ENCODE measurements at regions not wholly inside any gene's neighbourhood (a gene's known extent, or its start where the extent isn't known, plus 50 kb on each side); places are given as distances from the start of the nearest gene placed in this dataset.

DNA sequence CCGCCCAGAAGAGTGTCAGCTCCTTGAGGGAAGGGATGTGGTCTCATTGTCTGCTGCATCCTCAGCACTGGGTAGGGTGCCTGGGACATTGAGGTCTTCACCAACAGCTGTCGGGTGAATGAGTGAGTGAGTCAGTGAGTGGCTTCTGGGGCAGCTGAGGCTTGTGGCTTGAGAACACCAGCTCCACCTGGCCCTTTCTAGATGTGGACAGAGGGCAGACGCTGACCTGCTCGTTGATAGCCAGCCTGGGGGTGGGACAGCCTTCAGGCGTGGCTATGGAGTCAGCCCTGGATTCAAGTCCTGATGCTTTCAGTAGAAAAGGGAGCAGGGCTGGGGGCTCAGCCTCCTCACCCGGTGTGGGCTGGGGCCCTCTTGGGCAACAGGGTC, 215.1 kb downstream of the C9orf50 start:
- TF ChIP-seq, protein P1, sequence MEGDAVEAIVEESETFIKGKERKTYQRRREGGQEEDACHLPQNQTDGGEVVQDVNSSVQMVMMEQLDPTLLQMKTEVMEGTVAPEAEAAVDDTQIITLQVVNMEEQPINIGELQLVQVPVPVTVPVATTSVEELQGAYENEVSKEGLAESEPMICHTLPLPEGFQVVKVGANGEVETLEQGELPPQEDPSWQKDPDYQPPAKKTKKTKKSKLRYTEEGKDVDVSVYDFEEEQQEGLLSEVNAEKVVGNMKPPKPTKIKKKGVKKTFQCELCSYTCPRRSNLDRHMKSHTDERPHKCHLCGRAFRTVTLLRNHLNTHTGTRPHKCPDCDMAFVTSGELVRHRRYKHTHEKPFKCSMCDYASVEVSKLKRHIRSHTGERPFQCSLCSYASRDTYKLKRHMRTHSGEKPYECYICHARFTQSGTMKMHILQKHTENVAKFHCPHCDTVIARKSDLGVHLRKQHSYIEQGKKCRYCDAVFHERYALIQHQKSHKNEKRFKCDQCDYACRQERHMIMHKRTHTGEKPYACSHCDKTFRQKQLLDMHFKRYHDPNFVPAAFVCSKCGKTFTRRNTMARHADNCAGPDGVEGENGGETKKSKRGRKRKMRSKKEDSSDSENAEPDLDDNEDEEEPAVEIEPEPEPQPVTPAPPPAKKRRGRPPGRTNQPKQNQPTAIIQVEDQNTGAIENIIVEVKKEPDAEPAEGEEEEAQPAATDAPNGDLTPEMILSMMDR (IDR thresholded peaks at IDR 0.05): no peak
- H3K4me3 ChIP-seq: no peak overlapping the region
- H3K27ac ChIP-seq: no peak overlapping the region
- 87 to 93% (median 89%) methylated on average over 6 of the region's 6 CpGs for WGBS, 3 donors
- H3K9me3 ChIP-seq: no peaks in the 10 kb centered on the region
- peaks cover 8% of the 10 kb centered on the region for H3K4me1 ChIP-seq
- H3K27me3 ChIP-seq (ENCODE audit: insufficient read depth in 3 of 3, low read length in 2 of 3): no peaks in the 10 kb centered on the region
- no peak for ATAC-seq
- intact Hi-C loops (cut with DNase I): no loop called here
- DNase-seq: no peak
- H3K36me3 ChIP-seq (ENCODE audit: insufficient read depth in 1 of 2, low read depth in 1 of 2): no peaks in the 10 kb centered on the region

DNA sequence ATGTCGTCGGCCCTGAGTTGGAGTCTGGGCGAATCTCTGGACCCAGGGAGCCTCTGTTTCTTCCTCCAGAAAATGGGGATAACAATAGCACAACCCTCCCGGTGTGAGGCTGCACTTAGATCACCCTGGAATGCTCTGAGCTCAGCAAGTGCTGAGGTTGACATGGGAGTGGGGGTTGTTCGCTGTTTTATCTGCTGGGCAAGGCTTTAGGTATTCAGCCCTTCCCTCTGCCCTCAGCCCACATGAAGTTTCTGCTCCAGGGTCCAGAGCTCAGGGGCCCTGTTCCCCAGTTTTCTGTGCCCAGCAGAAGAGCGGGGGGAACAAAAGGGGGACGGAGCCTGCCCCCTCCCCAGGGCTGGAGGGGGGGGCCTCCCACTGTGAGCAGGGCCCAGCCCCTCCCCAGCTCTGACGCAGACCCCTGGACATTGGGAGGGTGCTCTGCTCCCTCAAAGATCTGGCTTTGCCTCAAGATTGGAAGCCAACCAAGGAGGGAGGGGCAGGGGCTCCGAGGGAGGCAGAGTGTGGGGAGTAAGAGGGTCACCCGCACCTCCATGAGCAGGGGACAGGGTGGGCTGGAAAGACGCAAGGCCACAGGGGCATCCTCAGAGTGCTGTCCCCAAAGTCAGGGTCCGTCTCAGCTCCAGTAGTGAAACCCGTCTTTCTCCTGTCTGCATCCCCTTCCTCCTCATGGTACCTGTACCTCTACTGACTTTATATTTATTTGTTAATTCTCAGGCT, 215.6 kb downstream of the C9orf50 start:
- Histone ChIP-seq H3K4me3 (no peak overlapping the region), H3K27ac (no peak overlapping the region), H3K27me3 (ENCODE audit: insufficient read depth in 3 of 3, low read length in 2 of 3) (no peaks in the 10 kb centered on the region), H3K36me3 (ENCODE audit: insufficient read depth in 1 of 2, low read depth in 1 of 2) (no peaks in the 10 kb centered on the region), H3K4me1 (peaks cover 8% of the 10 kb centered on the region), H3K9me3 (no peaks in the 10 kb centered on the region)
- WGBS, 3 donors: 71 to 78% (median 78%) methylated on average over 11 to 13 of the region's 13 CpGs
- no peak for ATAC-seq
- DNase-seq: peak; percentile 4 to 26
- TF ChIP-seq, protein P1 (IDR thresholded peaks at IDR 0.05): no peak
- intact Hi-C loops (cut with DNase I): no loop called here

DNA sequence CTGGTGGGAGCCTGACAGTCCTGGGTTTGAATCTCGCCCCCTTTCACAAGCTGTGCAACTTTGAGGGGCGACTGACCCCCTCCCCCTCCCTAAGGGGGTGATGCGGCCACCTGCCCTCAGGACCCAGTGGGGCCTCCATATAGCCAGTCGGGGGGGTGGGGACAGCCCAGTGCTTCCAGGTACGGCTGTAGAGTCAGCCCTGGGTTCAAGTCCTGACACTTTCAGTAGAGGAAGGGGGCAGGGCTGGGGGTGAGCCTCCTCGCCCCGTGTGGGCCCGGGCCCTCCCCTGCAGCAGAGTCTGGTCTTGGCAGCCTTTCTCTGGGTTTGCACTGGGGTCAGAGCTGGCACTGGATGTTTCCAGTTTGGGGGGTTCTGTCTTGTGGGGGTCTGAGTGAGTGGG, 216.3 kb downstream of the C9orf50 start:
- Histone ChIP-seq H3K4me1 (peaks cover 8% of the 10 kb centered on the region), H3K27ac (no peak overlapping the region), H3K36me3 (ENCODE audit: insufficient read depth in 1 of 2, low read depth in 1 of 2) (no peaks in the 10 kb centered on the region), H3K27me3 (ENCODE audit: insufficient read depth in 3 of 3, low read length in 2 of 3) (no peaks in the 10 kb centered on the region), H3K9me3 (no peaks in the 10 kb centered on the region), H3K4me3 (no peak overlapping the region)
- 83 to 89% (median 84%) methylated on average over 6 to 8 of the region's 8 CpGs for WGBS, 3 donors
- intact Hi-C loops (cut with DNase I): no loop called here
- TF ChIP-seq, protein P1 (IDR thresholded peaks at IDR 0.05): no peak
- no peak for ATAC-seq
- DNase-seq: peak in 1 of 2 donors; percentile 43

DNA sequence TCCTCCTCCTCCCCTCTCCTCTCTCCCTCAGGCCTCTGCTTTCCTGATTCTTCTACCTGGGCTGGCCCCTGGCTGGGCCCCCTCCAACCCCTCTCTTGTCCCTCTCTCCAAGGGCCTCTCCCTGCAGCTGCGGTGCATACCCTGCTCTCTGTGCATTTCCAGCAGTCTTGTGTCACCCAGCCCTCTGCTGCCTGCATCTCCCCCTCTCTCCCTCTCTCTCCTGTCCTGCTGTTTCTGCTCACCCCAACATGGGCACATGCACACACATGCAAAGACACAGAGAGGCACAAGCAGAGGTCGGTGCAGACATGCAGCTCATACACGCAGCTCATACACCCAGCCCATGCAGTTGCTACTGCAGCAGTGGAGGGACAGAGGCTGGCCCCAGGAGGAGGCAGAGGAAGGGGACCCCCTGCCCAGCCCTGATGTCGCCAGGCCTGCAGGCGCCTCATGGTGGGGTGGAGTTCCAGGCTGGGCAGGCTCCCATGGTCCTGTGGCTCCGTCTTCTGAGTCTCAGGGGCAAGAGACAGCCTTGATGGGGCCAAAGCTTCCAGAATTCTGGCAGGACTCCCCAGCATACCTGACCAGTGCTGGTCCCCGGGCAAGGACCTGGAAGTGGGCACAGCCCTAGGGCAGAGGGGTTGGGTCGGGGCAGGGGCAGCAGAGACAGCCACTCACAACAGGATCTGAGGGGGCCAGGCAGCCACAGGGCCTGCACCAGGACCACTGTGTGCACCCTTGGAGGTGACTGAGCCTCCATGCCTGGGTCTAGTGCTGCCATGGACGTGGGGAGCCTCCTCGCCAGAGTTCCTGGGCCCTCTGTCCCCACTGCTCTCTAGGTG, 216.9 kb downstream of the C9orf50 start:
- ATAC-seq (no peak), DNase-seq (peak; percentile 7 to 45)
- Histone ChIP-seq H3K4me3 (no peak overlapping the region), H3K27ac (no peak overlapping the region), H3K27me3 (ENCODE audit: insufficient read depth in 3 of 3, low read length in 2 of 3) (no peaks in the 10 kb centered on the region), H3K36me3 (ENCODE audit: insufficient read depth in 1 of 2, low read depth in 1 of 2) (no peaks in the 10 kb centered on the region), H3K9me3 (no peaks in the 10 kb centered on the region), H3K4me1 (peaks cover 5% of the 10 kb centered on the region)
- intact Hi-C loops (cut with DNase I): no loop called here
- TF ChIP-seq, protein P1 (IDR thresholded peaks at IDR 0.05): no peak
- 81 to 83% (median 83%) methylated on average over 7 to 10 of the region's 10 CpGs for WGBS, 3 donors

All from psoas muscle (tissue), 7 donors.